Activated naive CD8-positive, alpha-beta T cell (primary cell): ENCODE measurements at regions not wholly inside any gene's neighbourhood (a gene's known extent, or its start where the extent isn't known, plus 50 kb on each side); places are given as distances from the start of the nearest gene placed in this dataset.
"Not testable (repeated sequence)": the region's sequence is repeated elsewhere in the genome, so short reads cannot be mapped to it uniquely, and the experiment has no call there.

ENCODE experiments used
- H3K27ac Mint-ChIP-seq: one replicate; pipeline ENCODE4 v1.8.0; 2021; ENCODE audit warnings: mixed read lengths
- H3K27me3 Mint-ChIP-seq: one replicate; pipeline ENCODE4 v1.8.0; 2021; ENCODE audit warnings: mixed read lengths
- H3K36me3 Mint-ChIP-seq: one replicate; pipeline ENCODE4 v1.8.0; 2021; ENCODE audit warnings: mixed read lengths
- H3K4me1 Mint-ChIP-seq: one replicate; pipeline ENCODE4 v1.8.0; 2021; ENCODE audit warnings: low read depth, mixed read lengths
- H3K4me3 Mint-ChIP-seq: one replicate; pipeline ENCODE4 v1.8.0; 2021; ENCODE audit warnings: mild to moderate bottlenecking, mixed read lengths
- H3K9me3 Mint-ChIP-seq: one replicate; pipeline ENCODE4 v1.8.0; 2021; ENCODE audit warnings: low read depth, mixed read lengths

- H3K36me3 Mint-ChIP-seq, H3K4me1 Mint-ChIP-seq, H3K27ac Mint-ChIP-seq, H3K4me3 Mint-ChIP-seq, H3K27me3 Mint-ChIP-seq: not testable (repeated sequence)
- H3K9me3 Mint-ChIP-seq, result peaks cover 13% of the 10 kb centered on the region
Observed at GRCh38 chr6:3672339-3672738, 79.2 kb downstream of the PXDC1 start.

GRCh38 chr6:3671382-3671781 lies 80.1 kb downstream of the PXDC1 start:
- H3K27me3 Mint-ChIP-seq, result no peaks in the 10 kb centered on the region
- peaks cover 13% of the 10 kb centered on the region for H3K9me3 Mint-ChIP-seq

GRCh38 chr6:3670356-3670755 lies 81.2 kb downstream of the PXDC1 start:
- Mint-ChIP-seq H3K36me3 (peaks cover 9% of the 10 kb centered on the region), H3K9me3 (peaks cover 13% of the 10 kb centered on the region), H3K4me1 (no peaks in the 10 kb centered on the region), H3K4me3 (no peak overlapping the region), H3K27me3 (no peaks in the 10 kb centered on the region), H3K27ac (no peak overlapping the region)

More at GRCh38 chr6:3671382-3671781, 80.1 kb downstream of the PXDC1 start:
- no peak overlapping the region for H3K4me3 Mint-ChIP-seq
- H3K4me1 Mint-ChIP-seq, result no peaks in the 10 kb centered on the region
- H3K27ac Mint-ChIP-seq, result no peak overlapping the region
- peaks cover 7% of the 10 kb centered on the region for H3K36me3 Mint-ChIP-seq

GRCh38 chr6:3669916-3670315 lies 81.6 kb downstream of the PXDC1 start:
- Mint-ChIP-seq H3K9me3 (peaks cover 13% of the 10 kb centered on the region), H3K27me3 (no peaks in the 10 kb centered on the region), H3K36me3 (peaks cover 9% of the 10 kb centered on the region), H3K27ac (no peak overlapping the region), H3K4me3 (no peak overlapping the region), H3K4me1 (no peaks in the 10 kb centered on the region)

GRCh38 chr6:3665608-3666007 lies 85.9 kb downstream of the PXDC1 start:
- H3K4me3 Mint-ChIP-seq, result no peak overlapping the region
- no peaks in the 10 kb centered on the region for H3K27me3 Mint-ChIP-seq
- H3K9me3 Mint-ChIP-seq, result peaks cover 10% of the 10 kb centered on the region
- no peak overlapping the region for H3K27ac Mint-ChIP-seq
- peaks cover 6% of the 10 kb centered on the region for H3K36me3 Mint-ChIP-seq
- H3K4me1 Mint-ChIP-seq, result no peaks in the 10 kb centered on the region

DNA sequence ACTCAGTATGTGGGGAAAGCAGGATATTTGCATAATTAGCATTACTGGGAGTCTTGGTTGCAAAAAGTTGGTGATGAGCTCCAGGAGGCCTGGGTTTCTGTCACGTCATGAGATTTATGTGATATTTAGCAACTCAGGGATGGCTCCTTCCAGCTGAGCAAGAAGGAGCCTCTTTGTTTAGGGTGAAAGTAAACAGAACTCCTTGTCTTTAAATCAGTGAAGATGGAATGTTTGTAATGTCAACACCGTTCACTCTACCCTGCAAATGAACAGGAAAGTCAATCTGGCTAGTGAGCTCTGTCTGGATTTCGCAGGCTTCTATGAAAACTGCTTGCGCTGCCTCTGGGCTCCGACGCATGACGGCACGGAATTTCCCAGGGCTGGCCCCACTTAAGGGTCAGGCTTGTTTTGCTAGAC lies 86.9 kb downstream of the PXDC1 start:
- no peak overlapping the region for H3K27ac Mint-ChIP-seq
- H3K9me3 Mint-ChIP-seq, result peaks cover 10% of the 10 kb centered on the region

GRCh38 chr6:3663811-3664210 lies 87.7 kb downstream of the PXDC1 start:
- no peaks in the 10 kb centered on the region for H3K27me3 Mint-ChIP-seq
- peaks cover 2% of the 10 kb centered on the region for H3K36me3 Mint-ChIP-seq
- H3K27ac Mint-ChIP-seq, result no peak overlapping the region
- no peaks in the 10 kb centered on the region for H3K4me1 Mint-ChIP-seq
- peaks cover 4% of the 10 kb centered on the region for H3K9me3 Mint-ChIP-seq
- H3K4me3 Mint-ChIP-seq, result no peak overlapping the region

More for the DNA sequence above, 86.9 kb downstream of the PXDC1 start:
- H3K27me3 Mint-ChIP-seq, result no peaks in the 10 kb centered on the region
- no peaks in the 10 kb centered on the region for H3K4me1 Mint-ChIP-seq
- peaks cover 6% of the 10 kb centered on the region for H3K36me3 Mint-ChIP-seq
- H3K4me3 Mint-ChIP-seq, result no peak overlapping the region

DNA sequence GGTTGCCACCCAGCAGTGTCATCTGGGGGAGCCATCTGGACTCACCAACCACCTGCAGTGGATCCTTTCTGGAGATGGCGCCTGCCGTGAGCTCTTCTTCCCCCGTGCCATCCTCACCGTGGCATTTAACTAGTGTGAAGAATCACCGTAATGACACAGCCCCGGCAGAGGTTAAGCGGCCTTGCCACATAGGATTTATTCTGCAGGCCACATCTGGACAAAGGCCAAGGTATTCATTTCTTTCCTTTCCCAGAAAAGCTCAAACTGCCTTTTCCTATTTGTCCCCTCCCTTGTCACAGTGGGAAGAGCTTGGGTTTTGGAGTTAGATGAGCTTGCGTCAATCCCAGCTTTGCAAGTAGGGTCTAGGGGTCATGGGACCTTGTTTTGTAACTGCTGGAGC lies 88.4 kb downstream of the PXDC1 start:
- H3K36me3 Mint-ChIP-seq, result peaks cover 2% of the 10 kb centered on the region
- H3K4me3 Mint-ChIP-seq, result no peak overlapping the region
- H3K27ac Mint-ChIP-seq, result no peak overlapping the region

DNA sequence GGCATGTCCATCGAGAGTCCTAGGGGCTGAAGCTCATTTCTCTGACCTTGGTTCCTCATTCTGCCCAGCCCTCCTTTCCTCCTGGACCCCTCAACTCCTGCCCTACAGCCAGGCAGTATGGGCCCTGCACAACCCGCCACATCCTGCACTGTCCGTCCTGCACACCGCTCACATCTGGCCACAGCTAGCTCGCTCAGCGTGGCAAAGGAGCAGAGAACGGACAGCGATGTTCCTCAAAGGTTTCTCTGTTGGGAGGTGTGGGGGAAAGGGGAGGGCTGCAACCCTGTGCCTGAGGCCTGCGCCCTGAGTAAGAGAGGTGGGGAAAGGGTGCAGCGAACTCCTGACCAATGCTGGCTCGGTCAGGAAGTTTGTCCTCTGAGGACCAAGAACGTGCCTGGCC lies 90.1 kb downstream of the PXDC1 start:
- H3K9me3 Mint-ChIP-seq, result no peaks in the 10 kb centered on the region
- no peak overlapping the region for H3K27ac Mint-ChIP-seq
- H3K36me3 Mint-ChIP-seq, result peaks cover 2% of the 10 kb centered on the region
- H3K4me3 Mint-ChIP-seq, result no peak overlapping the region
- H3K4me1 Mint-ChIP-seq, result no peaks in the 10 kb centered on the region
- H3K27me3 Mint-ChIP-seq, result no peaks in the 10 kb centered on the region

More for the DNA sequence above, 88.4 kb downstream of the PXDC1 start:
- H3K9me3 Mint-ChIP-seq, result no peaks in the 10 kb centered on the region
- H3K4me1 Mint-ChIP-seq, result no peaks in the 10 kb centered on the region
- no peaks in the 10 kb centered on the region for H3K27me3 Mint-ChIP-seq

DNA sequence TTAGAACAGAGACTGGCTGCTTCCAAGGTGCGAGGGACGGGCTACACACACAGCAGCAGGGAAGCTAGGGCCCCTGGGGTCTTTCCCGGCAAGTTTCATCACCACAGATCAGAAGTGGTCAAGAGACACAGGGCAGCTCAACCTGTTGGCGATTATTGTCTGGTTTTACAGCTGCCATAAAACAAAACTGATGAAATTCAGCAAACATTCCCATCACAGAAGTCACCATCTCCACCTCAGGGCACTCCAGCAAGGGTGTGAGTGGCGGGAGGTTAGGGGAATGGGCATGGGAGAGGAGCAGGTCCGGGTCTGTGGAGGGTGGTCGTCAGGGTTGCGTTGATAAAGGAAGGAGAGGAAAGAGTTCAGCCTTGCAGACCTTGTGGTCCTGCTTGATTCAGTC lies 91.0 kb downstream of the PXDC1 start:
- Mint-ChIP-seq H3K4me1 (no peaks in the 10 kb centered on the region), H3K27ac (no peak overlapping the region), H3K36me3 (peaks cover 6% of the 10 kb centered on the region), H3K4me3 (no peak overlapping the region), H3K27me3 (no peaks in the 10 kb centered on the region), H3K9me3 (no peaks in the 10 kb centered on the region)

DNA sequence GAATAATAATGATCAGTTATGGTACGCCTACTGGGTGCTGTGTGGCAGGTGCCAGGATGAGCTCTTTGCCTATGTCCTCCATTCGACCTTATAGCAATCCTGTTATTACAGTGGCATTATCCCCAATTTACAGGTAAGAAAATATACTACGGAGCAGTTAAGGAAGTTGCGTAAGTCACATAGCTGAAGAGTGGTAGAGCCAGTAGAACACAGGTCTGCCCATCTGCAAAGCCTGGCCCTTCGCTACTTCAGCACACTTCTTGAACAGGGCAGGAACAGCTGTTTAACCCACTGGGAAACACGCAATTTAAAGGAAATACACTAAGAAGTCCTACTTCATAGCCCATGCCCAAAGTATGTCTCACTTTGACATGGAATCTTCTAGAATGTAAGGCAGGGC lies 91.8 kb downstream of the PXDC1 start:
- Mint-ChIP-seq H3K36me3 (peaks cover 6% of the 10 kb centered on the region), H3K9me3 (no peaks in the 10 kb centered on the region), H3K27me3 (no peaks in the 10 kb centered on the region), H3K4me1 (no peaks in the 10 kb centered on the region), H3K27ac (no peak overlapping the region), H3K4me3 (no peak overlapping the region)

GRCh38 chr6:3656076-3656475 lies 95.4 kb downstream of the PXDC1 start:
- no peak overlapping the region for H3K27ac Mint-ChIP-seq

DNA sequence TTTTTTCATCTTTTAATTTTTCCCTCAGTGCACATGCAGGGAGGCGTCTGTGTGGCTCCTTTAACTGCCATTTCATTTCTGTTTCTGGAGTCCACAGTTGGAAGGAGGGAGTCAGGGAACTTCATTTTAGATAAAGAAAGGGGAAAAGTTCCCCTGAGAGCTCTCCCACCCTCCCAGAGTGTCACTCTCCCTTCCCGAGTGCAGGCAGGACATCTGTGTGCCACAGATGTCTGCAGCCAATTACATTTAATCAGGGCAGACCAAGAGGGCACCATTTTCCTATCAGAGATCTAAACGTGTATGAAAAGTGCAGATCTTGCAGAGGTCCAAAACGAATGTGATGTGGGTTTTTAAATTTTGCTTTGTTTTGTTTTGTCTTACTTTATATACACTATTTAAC lies 96.6 kb downstream of the PXDC1 start:
- no peaks in the 10 kb centered on the region for H3K9me3 Mint-ChIP-seq
- H3K27ac Mint-ChIP-seq, result no peak overlapping the region
- H3K4me3 Mint-ChIP-seq, result no peak overlapping the region
- H3K27me3 Mint-ChIP-seq, result no peaks in the 10 kb centered on the region
- H3K36me3 Mint-ChIP-seq, result peaks cover 9% of the 10 kb centered on the region
- no peaks in the 10 kb centered on the region for H3K4me1 Mint-ChIP-seq

More at GRCh38 chr6:3656076-3656475, 95.4 kb downstream of the PXDC1 start:
- H3K36me3 Mint-ChIP-seq, result peaks cover 9% of the 10 kb centered on the region
- H3K27me3 Mint-ChIP-seq, result no peaks in the 10 kb centered on the region
- H3K9me3 Mint-ChIP-seq, result no peaks in the 10 kb centered on the region
- H3K4me1 Mint-ChIP-seq, result no peaks in the 10 kb centered on the region
- H3K4me3 Mint-ChIP-seq, result no peak overlapping the region

GRCh38 chr6:3654436-3654835 lies 97.1 kb downstream of the PXDC1 start:
- no peaks in the 10 kb centered on the region for H3K4me1 Mint-ChIP-seq
- H3K9me3 Mint-ChIP-seq, result no peaks in the 10 kb centered on the region
- H3K27me3 Mint-ChIP-seq, result no peaks in the 10 kb centered on the region
- H3K4me3 Mint-ChIP-seq, result no peak overlapping the region
- H3K36me3 Mint-ChIP-seq, result peaks cover 9% of the 10 kb centered on the region
- no peak overlapping the region for H3K27ac Mint-ChIP-seq

GRCh38 chr6:3653528-3654070 lies 97.9 kb downstream of the PXDC1 start:
- no peaks in the 10 kb centered on the region for H3K9me3 Mint-ChIP-seq
- H3K4me3 Mint-ChIP-seq, result no peak overlapping the region
- no peaks in the 10 kb centered on the region for H3K27me3 Mint-ChIP-seq

DNA sequence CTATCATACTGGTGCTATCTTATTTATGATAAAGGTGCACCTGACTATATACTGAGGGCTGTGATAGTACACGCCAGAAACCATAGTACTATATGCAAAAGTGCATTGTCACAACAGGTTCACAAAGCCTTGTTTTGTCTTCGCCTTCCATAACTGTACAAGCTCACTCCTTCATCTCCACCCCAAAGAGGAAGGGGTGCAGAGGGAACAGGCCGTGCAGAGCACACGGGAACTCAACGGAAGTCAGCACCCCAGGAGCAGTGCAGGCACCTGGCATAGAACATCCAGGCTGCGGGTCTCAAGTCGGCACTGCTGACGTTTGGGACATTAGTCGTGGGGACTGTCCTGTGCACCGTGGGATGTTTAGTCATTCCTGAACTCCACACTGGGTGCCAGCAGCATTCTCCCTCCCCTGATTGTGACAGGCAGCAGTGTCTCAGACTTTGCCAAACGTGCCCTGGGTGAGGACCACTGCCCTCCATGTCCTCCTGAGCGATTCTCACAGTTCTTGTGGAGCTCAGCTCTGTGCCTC lies 99.7 kb downstream of the PXDC1 start:
- H3K27ac Mint-ChIP-seq, result no peak overlapping the region
- peaks cover 9% of the 10 kb centered on the region for H3K36me3 Mint-ChIP-seq
- H3K4me3 Mint-ChIP-seq, result no peak overlapping the region
- H3K4me1 Mint-ChIP-seq, result no peaks in the 10 kb centered on the region
- no peaks in the 10 kb centered on the region for H3K9me3 Mint-ChIP-seq
- H3K27me3 Mint-ChIP-seq, result no peaks in the 10 kb centered on the region

More at GRCh38 chr6:3653528-3654070, 97.9 kb downstream of the PXDC1 start:
- Mint-ChIP-seq H3K27ac (no peak overlapping the region), H3K4me1 (no peaks in the 10 kb centered on the region), H3K36me3 (peaks cover 9% of the 10 kb centered on the region)
